NCI-H226 (cell line): ENCODE measurements at regions not wholly inside any gene's neighbourhood (a gene's known extent, or its start where the extent isn't known, plus 50 kb on each side); places are given as distances from the start of the nearest gene placed in this dataset.
A peak's percentile ranks its signal among the peaks of the same experiment; 100 is the strongest.
"Not testable (repeated sequence)": the region's sequence is repeated elsewhere in the genome, so short reads cannot be mapped to it uniquely, and the experiment has no call there.

Experiments
- DNase-seq: peaks from one replicate; pipeline ENCODE4 v3.0.0-alpha.2; 2015

DNA sequence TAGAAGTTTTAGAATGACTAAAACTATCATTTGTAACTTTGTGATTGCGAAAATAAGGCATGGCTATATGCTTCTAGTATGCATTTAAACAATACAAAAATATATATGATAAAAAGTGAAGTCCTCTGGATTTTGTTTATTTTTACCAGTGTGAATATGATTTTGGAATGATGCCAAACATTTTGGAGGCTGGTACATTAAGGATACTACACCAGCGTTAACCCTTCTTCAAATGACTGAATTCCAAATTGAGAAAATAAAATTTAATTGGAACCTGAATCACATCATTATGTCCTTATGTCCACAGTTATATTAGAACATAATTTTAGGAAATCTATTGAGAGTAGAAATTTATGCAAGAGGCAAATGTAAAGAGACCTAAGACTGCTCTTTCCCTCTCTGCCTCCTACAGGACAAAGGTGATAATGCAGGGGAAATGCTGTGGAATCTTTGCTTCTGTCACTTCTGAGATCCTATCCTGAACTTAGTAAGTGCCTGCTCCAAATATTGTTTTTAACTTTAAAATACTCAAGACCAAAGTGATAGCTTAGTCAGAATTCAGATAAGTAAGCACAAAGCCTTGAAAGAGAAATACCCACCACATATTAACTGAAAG, 121.1 kb upstream of the NANOGP8 start:
- DNase-seq: no peak

GRCh38 chr15:35198197-35198596, 113.1 kb upstream of the NANOGP8 start:
- no peak for DNase-seq

GRCh38 chr15:35197754-35198153, 112.7 kb upstream of the NANOGP8 start:
- DNase-seq: no peak

GRCh38 chr15:35197306-35197705, 112.2 kb upstream of the NANOGP8 start:
- no peak for DNase-seq

DNA sequence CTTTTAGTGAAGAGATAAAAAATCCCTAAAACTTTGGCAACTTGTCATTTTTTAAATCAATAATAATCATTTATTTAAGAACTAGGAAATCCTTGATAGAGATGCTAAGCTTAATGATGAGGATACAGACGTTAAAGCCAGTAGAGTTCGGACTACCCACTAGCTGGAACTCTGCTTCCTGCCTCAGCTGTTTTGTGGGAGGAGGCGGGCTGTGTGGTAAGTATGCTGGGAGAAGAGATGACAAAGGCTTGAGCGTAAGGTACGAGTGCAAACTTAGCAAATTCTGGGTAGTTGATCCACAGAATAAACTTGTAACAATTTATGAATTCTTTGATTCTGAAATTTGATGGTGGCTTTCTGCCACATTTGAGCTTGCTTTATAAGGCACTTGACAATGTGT, 111.2 kb upstream of the NANOGP8 start:
- DNase-seq: no peak

DNA sequence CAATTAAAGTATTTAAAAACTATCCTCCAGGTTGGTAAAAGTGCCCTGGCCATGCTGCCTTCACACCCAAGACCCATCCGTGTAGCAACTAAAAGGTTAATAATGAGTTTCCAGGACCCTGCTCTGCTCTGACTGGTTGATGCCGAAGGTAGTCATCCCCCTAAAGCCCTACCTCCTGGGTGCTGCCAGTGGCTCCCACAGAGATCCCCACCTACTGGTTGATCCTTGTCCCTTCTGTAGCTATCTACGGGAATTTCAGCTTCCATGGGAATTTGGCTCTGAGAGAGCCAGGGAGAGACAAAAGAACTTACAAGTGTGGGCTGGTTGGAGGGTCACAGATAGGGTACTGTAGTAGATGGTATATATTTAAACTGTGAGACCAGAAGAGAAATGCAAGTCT, 110.6 kb upstream of the NANOGP8 start:
- no peak for DNase-seq

DNA sequence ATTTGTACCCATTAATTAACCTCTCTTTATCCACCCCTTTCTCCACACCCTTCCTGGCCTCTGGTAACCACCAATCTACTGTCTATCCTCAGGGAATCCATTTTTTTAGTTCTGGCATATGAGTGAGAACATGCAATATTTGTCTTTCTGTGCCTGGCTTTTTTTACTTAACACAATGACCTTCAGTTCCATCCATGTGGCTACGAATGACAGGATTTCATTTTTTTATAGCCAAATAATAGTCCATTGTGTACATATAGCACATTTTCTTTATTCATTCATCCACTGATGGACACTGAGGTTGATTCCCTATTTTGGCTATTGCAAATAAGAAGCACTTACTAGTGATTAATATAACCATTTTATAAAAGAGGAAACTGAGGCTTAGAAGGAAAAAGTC, 109.9 kb upstream of the NANOGP8 start:
- DNase-seq: no peak

DNA sequence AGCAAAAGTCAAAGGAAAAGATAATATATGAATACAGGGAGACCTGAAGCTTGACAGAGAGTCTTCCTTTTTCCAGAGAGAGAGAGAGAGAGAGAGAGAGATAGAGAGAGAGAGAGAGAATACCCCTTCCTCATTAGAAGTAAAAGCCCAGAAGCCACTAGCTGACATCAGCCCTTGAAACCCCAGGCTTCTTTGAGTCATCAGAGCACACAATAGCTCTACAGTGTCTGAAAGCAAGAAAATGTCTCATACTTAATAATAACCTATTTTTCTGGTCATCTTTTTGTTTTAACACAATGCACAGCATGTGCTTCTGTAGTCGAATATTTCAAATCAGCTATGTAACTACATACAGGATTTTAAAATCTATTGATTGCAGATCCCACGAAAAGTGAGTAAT, 109.2 kb upstream of the NANOGP8 start:
- DNase-seq: no peak

DNA sequence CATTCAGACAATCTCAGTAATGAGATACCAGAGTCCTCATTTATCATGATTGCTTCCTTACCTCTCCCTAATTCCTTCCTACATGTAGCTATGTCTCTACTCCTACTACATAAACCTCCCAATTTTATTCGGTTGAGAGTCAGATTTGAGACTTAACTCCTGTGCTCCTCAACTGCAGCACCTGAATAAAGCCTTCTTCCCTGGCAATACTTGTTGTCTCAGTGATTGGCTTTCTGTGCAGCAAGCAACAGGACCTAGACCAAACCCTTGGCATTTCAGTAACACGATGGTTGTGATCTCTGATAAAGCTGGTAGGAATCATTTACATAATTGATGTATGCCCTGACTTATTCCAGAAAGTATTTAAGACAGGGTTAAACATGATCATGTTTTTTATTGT, 106.7 kb upstream of the NANOGP8 start:
- DNase-seq: no peak

GRCh38 chr15:35186346-35186745, 101.3 kb upstream of the NANOGP8 start:
- no peak for DNase-seq

- no peak for DNase-seq
These were observed 99.6 kb upstream of the NANOGP8 start for GRCh38 chr15:35184646-35185045.

DNA sequence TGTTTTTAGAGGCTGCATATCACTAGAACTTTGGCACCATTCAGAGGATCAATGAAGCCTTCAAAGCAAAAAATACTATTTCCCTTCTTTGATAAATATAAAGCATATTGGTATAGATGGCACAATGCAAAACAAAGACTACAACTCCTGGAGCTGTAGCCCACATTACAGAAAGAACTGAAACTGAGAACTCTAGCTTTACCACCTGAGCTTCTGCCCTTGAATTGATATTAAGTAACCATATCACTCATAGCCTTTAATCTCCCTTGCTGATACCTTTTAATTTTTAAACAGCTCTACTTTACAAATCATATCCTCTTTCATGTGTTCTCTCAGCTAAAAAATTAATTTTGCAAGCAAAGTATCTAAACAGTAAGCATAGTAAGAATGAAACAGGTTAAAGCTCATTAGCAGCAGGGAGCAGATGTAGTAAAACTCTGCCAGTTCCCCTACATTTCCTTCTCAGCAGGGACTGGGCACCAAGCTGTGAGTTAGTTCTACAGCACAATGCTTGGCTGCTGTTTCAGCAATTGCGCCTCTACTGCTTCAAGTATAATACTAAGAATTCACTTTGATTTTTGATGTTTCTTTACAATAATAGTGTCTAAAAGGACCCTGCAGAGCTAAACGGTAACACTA, 97.9 kb upstream of the NANOGP8 start:
- no peak for DNase-seq

GRCh38 chr15:35181538-35181937, 96.4 kb upstream of the NANOGP8 start:
- no peak for DNase-seq

GRCh38 chr15:35179739-35180138, 94.6 kb upstream of the NANOGP8 start:
- DNase-seq: no peak

GRCh38 chr15:35178186-35178585, 93.1 kb upstream of the NANOGP8 start:
- not testable (repeated sequence) for DNase-seq

- no peak for DNase-seq
These were observed 89.9 kb upstream of the NANOGP8 start for GRCh38 chr15:35174948-35175347.

GRCh38 chr15:35173444-35174118, 88.5 kb upstream of the NANOGP8 start:
- peak; percentile 1 for DNase-seq

GRCh38 chr15:35170207-35170606, 85.1 kb upstream of the NANOGP8 start:
- DNase-seq: peak; percentile 1

DNA sequence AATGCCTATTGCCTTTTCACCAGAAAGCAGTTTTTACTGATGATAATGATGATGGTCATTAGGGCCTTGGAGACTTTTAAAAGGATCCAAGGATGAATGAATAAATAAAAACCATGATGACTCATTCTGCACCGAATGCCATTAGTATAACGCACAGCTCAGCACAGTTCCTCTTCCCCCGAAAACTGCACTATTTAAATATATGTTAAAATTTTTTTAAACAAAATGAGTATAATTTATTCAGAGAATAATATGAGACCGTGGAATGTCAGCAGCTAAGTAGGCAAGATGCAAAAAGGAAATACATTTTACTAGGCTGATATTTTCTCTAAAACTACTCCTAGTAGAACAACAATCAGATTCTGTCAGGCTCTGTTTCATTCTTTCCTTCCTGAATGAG, 83.4 kb upstream of the NANOGP8 start:
- peak; percentile 7 for DNase-seq

DNA sequence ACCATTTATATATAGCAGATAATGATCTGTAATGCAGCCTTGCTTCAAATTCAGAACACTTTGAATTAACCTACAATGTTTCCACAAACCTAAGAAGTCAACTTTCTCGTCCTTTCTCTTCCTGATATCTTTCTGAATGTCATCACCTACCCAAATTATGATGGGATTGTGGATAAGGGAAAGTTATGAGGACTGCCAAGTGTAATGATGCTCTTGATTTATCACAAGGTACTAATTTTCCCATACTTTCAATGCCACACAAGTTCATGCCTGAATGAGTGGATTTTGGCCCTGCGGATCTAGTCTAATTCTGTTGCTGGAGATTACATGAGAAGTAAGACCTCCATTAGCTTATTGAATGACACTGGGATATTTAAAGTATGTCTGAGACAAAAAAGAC, 82.6 kb upstream of the NANOGP8 start:
- no peak for DNase-seq

DNA sequence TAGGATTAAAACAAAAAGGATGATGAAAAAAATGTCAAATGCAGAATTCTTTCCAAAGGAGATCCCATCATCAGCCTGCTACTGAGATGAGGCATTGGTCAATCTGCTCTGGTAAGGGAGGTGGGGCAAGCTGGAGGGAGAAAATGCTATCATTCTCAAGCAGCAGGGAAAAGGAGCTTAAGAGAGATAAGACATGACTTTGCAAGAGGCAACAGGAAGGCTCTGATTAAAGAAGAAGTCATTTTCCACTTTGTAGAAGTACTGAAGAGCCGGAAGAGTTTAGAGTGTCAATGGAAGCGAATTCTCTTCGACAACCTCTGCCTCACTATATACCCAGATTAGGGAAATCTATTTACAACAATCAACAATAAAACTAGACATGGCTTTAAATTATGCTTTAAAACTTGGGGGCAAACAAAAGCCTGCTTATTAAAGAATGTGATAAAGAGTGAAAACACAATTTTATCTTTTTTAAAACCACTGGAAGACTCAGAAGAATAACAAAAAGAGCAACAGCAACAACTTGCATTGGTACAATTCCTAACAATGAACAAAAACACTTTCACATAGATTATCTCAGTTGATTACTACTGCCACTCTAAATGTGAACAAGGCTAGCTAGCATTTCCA, 81.8 kb upstream of the NANOGP8 start:
- DNase-seq: peak; percentile 50

DNA sequence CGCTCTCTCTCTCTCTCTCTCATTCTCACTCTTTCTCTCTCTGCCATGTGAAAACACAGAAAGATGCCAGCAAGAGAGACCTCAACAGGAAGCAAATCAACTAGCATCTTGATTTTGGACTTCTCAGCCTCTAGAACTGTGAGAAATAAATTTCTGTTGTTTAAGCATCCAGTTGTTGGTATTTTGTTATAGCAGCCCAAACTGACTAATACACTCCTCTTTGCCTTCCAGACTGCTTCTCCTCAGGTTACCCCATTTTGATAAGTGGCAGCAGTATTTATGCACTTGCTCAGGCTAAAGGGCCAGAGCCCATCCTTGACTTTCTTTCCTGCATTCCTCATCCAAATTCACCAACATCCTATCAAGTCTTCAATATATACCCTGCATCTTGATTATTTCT, 76.6 kb upstream of the NANOGP8 start:
- DNase-seq: no peak

DNA sequence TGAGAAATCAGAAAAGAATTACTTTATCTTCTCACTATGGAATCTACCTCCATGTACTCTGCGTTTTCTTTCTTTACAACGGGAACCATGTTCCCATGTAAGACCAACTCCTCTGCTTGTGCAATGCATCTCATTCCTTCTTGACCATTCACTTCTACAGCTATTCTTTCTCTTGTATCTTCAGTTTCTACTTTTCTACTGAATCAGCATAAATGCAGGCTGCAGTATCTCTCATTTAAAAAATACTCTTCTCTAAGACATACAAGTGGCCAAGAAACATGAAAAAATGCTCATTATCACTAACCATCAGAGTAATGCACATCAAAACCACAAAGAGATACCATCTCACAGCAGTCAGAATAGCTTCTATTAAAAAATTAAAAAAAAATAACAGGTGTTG, 74.1 kb upstream of the NANOGP8 start:
- no peak for DNase-seq

DNA sequence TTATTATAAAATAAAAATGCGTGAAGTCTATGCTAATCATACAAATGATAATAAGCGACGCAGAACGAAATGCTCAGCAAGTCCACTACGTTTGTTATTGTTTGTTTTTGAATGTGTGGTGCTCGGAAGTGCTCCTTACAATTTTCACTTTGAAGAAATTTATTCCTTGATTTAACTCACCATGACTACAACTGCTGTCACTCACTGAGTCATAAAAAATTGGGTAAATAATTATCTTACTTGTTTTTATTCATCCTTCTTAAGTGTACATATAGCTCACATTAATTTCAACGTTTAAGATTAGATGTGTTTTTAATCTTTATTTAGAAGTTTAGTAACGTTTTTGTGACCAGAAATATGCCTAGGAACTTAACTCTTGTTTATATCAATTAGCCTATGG, 66.7 kb upstream of the NANOGP8 start:
- no peak for DNase-seq
